Head of caudate nucleus (tissue), 42 donors: ENCODE measurements at regions not wholly inside any gene's neighbourhood (a gene's known extent, or its start where the extent isn't known, plus 50 kb on each side); places are given as distances from the start of the nearest gene placed in this dataset.
"Not testable (repeated sequence)": the region's sequence is repeated elsewhere in the genome, so short reads cannot be mapped to it uniquely, and the experiment has no call there.

ENCODE experiments used
- DNase-seq, 42 donors: peaks; one replicate each; pipeline versions ENCODE4 v3.0.0 to v3.0.0-alpha.2; 2020 to 2021; ENCODE audit warnings: mixed read lengths in 7 of 42
- intact Hi-C: fragments of 100-400 bp; cut with DNase I; formaldehyde crosslinking; loops from one replicate; pipeline ENCODE4 v1.15.0; 2022

GRCh38 chr12:83641789-83642188, 955.1 kb downstream of the TMTC2 start:
- DNase-seq: no peak
- intact Hi-C loops: no loop called here

- no peak for DNase-seq
- intact Hi-C loops: no loop called here
Observed at GRCh38 chr12:83634726-83635267, 948.1 kb downstream of the TMTC2 start.

- DNase-seq: no peak
- intact Hi-C loops: no loop called here
Observed at GRCh38 chr12:83630526-83630925, 943.8 kb downstream of the TMTC2 start.

- intact Hi-C loops: no loop called here
- DNase-seq: no peak
Observed at GRCh38 chr12:83629931-83630330, 943.2 kb downstream of the TMTC2 start.

GRCh38 chr12:83622205-83622604, 935.5 kb downstream of the TMTC2 start:
- DNase-seq: no peak
- intact Hi-C loops: no loop called here

- DNase-seq: no peak
- intact Hi-C loops: no loop called here
Observed at GRCh38 chr12:83619973-83620372, 933.3 kb downstream of the TMTC2 start.

GRCh38 chr12:83615152-83615551, 928.4 kb downstream of the TMTC2 start:
- DNase-seq: no peak
- intact Hi-C loops: no loop called here

GRCh38 chr12:83613586-83614110, 926.9 kb downstream of the TMTC2 start:
- DNase-seq: no peak
- intact Hi-C loops: no loop called here

- no peak for DNase-seq
- intact Hi-C loops: no loop called here
Observed at GRCh38 chr12:83603106-83603505, 916.4 kb downstream of the TMTC2 start.

GRCh38 chr12:83575326-83575725, 888.6 kb downstream of the TMTC2 start:
- intact Hi-C loops: no loop called here
- DNase-seq: no peak

GRCh38 chr12:83574142-83574541, 887.4 kb downstream of the TMTC2 start:
- intact Hi-C loops: no loop called here
- no peak for DNase-seq

GRCh38 chr12:83573671-83574070, 887.0 kb downstream of the TMTC2 start:
- intact Hi-C loops: no loop called here
- DNase-seq: no peak

GRCh38 chr12:83559650-83560049, 872.9 kb downstream of the TMTC2 start:
- no peak for DNase-seq
- intact Hi-C loops: no loop called here

- DNase-seq: peak in 1 of 42 donors; percentile 30
- intact Hi-C loops: not testable (repeated sequence)
Observed at GRCh38 chr12:83556040-83556439, 869.3 kb downstream of the TMTC2 start.

GRCh38 chr12:83541446-83541845, 854.7 kb downstream of the TMTC2 start:
- intact Hi-C loops: no loop called here

GRCh38 chr12:83538361-83538965, 851.8 kb downstream of the TMTC2 start:
- no peak for DNase-seq
- intact Hi-C loops: no loop called here

More at GRCh38 chr12:83541446-83541845, 854.7 kb downstream of the TMTC2 start:
- DNase-seq: no peak

GRCh38 chr12:83537428-83538053, 850.8 kb downstream of the TMTC2 start:
- intact Hi-C loops: no loop called here

GRCh38 chr12:83536496-83536895, 849.8 kb downstream of the TMTC2 start:
- intact Hi-C loops: no loop called here
- DNase-seq: no peak

More at GRCh38 chr12:83537428-83538053, 850.8 kb downstream of the TMTC2 start:
- no peak for DNase-seq

- intact Hi-C loops: no loop called here
Observed at GRCh38 chr12:83528571-83528970, 841.9 kb downstream of the TMTC2 start.

GRCh38 chr12:83527810-83528209, 841.1 kb downstream of the TMTC2 start:
- no peak for DNase-seq

More at GRCh38 chr12:83528571-83528970, 841.9 kb downstream of the TMTC2 start:
- DNase-seq: no peak

More at GRCh38 chr12:83527810-83528209, 841.1 kb downstream of the TMTC2 start:
- intact Hi-C loops: no loop called here
